Activated CD4-positive, alpha-beta T cell treated with anti-CD3 and anti-CD28 coated beads for 36 hours (primary cell): ENCODE measurements at regions not wholly inside any gene's neighbourhood (a gene's known extent, or its start where the extent isn't known, plus 50 kb on each side); places are given as distances from the start of the nearest gene placed in this dataset.

Source experiments
- ATAC-seq: fragments of 200-7000 bp; cut with Tn5 transposase; one replicate; pipeline ENCODE4 v1.10.0; 2021; ENCODE audit warnings: mild to moderate bottlenecking, moderate library complexity
- CTCF ChIA-PET: fragments of 350-600 bp; sonication (Branson Sonifier 250); formaldehyde crosslinking; loops from one replicate; lab custom pipeline; 2021; ENCODE audit warnings: antibody characterized with exemption; lab: Charles Lee
- POLR2A ChIA-PET: fragments of 350-600 bp; sonication (Branson Sonifier 250); formaldehyde crosslinking; loops from one replicate; lab custom pipeline; 2021; ENCODE audit warnings: antibody characterized with exemption, inconsistent platforms; lab: Charles Lee
- DNase-seq: peaks from one replicate; pipeline ENCODE4 v3.0.0-alpha.2; 2020
- H3K27ac Mint-ChIP-seq: one replicate; pipeline ENCODE4 v1.8.0; 2021; ENCODE audit warnings: mixed read lengths
- H3K27me3 Mint-ChIP-seq: one replicate; pipeline ENCODE4 v1.8.0; 2021; ENCODE audit warnings: mixed read lengths
- H3K36me3 Mint-ChIP-seq: one replicate; pipeline ENCODE4 v1.8.0; 2021; ENCODE audit warnings: low read depth, mixed read lengths
- H3K4me1 Mint-ChIP-seq: one replicate; pipeline ENCODE4 v1.8.0; 2021; ENCODE audit warnings: mixed read lengths
- H3K4me3 Mint-ChIP-seq: one replicate; pipeline ENCODE4 v1.8.0; 2021; ENCODE audit warnings: mild to moderate bottlenecking, moderate library complexity, mixed read lengths
- H3K9me3 Mint-ChIP-seq: one replicate; pipeline ENCODE4 v1.8.0; 2021; ENCODE audit warnings: low read depth, mixed read lengths
- intact Hi-C, 2 experiments: fragments of 100-400 bp; cut with DNase I in 1 of 2; cut with micrococcal nuclease in 1 of 2; formaldehyde crosslinking; loops; one replicate each; pipeline versions ENCODE4 v1.14.2 to v1.15.1; 2022 to 2024; cut with DNase I, micrococcal nuclease

DNA sequence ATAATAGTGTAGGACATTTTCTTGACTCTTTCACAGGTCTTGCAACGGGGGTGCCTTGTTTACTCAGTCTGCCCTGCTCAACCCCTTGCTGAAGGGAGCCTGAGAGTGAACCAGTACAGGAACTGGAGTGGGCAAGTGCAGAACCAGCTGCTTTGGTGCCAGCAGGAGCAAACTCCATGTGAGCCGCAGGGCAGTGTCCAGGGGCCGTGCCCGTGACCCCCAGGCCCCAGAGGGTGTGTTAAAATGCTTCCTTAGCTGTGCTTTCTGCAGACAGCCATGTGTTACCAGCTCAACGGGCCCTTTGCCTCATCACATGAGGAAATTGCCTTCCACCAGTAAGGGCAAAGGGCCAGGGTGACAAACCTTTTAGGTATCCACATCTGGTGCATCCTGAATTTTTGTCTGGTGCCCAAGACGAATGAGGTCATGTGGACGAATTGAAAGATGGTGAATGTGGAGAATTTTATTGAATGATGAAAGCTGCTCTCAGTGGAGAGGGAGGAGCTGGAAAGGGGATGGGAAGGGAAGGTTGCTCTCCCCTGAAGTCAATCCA lies 53.6 kb upstream of the OR5D13 start:
- Mint-ChIP-seq H3K4me1 (no peaks in the 10 kb centered on the region), H3K9me3 (peaks cover 11% of the 10 kb centered on the region), H3K36me3 (no peaks in the 10 kb centered on the region), H3K27ac (no peak overlapping the region), H3K4me3 (no peak overlapping the region), H3K27me3 (no peaks in the 10 kb centered on the region)
- DNase-seq (no peak), ATAC-seq (no peak)
- ChIA-PET CTCF (no interaction called here), POLR2A (no interaction called here)
- intact Hi-C loops, result loop anchor here in 1 of 2 experiments (5.0 to 10.0 kb wide), 3 partner anchors 115 to 1063 kb away; partner anchors contain the start of gene OR5D16
